ENCODE measurements at regions not wholly inside any gene's neighbourhood (a gene's known extent, or its start where the extent isn't known, plus 50 kb on each side); places are given as distances from the start of the nearest gene placed in this dataset.

- H3K4me3 ChIP-seq (ENCODE audit: low read depth in 1 of 2, low read length in 2 of 2), result no peak overlapping the region
- WGBS, 2 donors, result 87 to 92% methylated on average over 1 of the region's 1 CpG
- no peaks in the 10 kb centered on the region for H3K9me3 ChIP-seq (ENCODE audit: control insufficient read depth in 2 of 2, insufficient read depth in 1 of 2, low read depth in 1 of 2, low read length in 1 of 2)
- no peak overlapping the region for H3K27ac ChIP-seq (ENCODE audit: low read depth in 2 of 2, low read length in 1 of 2)
- peaks cover 0 to 18% of the 10 kb centered on the region in 2 donors for H3K4me1 ChIP-seq (ENCODE audit: control insufficient read depth in 2 of 2, insufficient read depth in 2 of 2, low read length in 1 of 2)
- H3K36me3 ChIP-seq (ENCODE audit: control insufficient read depth in 2 of 2, insufficient read depth in 2 of 2, low read length in 1 of 2), result no peaks in the 10 kb centered on the region
- H3K27me3 ChIP-seq (ENCODE audit: control insufficient read depth in 1 of 2, insufficient read depth in 2 of 2, low read length in 2 of 2), result no peaks in the 10 kb centered on the region
Measured at GRCh38 chr5:135158314-135158697, 124.3 kb upstream of the PITX1 start.

DNA sequence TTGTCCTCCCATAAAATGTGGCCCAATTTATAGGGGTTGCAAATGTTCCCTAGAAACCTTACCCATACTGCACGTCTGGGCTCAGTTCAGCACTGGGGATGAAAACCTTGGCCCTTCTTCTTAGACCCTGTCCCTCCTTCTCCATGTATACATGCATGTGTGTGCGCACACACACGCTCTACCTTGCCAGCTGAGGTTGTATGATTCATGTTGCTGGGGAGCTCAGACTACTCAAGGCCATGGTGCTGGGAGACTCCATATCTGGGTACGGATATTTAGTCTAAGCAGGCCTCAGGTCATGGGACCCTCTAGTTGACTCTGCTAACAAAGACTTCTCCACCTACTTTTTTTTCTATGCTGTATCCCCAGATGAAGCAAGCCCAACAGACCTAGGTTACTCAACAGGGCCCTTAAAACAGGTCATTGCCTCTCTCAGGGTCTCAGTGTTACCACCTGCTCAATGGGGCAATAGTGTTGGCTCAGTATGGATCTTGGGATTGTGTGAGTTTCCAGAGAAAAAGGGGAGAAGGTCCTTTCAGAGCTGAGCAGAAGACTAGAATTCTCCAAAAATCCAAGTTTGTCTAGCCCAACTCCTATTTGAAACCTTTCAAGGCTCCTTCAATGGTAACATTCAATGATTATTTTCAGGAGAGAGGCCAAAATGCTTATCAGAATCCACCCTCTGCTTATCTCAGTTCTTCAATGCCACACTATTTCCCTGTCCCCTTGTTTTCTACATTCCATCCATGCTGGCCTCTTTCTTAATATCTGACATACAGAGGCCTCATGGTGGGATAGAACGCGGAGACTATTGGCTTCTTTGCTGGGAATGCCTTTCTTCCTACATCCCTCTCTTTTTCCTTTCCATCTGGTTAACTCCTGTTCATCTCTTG is 123.6 kb upstream of the PITX1 start:
- WGBS, 2 donors, result 90 to 94% methylated on average over 6 of the region's 6 CpGs

GRCh38 chr5:135156715-135157404 is 122.8 kb upstream of the PITX1 start:
- H3K36me3 ChIP-seq (ENCODE audit: control insufficient read depth in 2 of 2, insufficient read depth in 2 of 2, low read length in 1 of 2), result no peaks in the 10 kb centered on the region
- peaks cover 0 to 18% of the 10 kb centered on the region in 2 donors for H3K4me1 ChIP-seq (ENCODE audit: control insufficient read depth in 2 of 2, insufficient read depth in 2 of 2, low read length in 1 of 2)
- no peaks in the 10 kb centered on the region for H3K27me3 ChIP-seq (ENCODE audit: control insufficient read depth in 1 of 2, insufficient read depth in 2 of 2, low read length in 2 of 2)
- H3K4me3 ChIP-seq (ENCODE audit: low read depth in 1 of 2, low read length in 2 of 2), result no peak overlapping the region
- no peaks in the 10 kb centered on the region for H3K9me3 ChIP-seq (ENCODE audit: control insufficient read depth in 2 of 2, insufficient read depth in 1 of 2, low read depth in 1 of 2, low read length in 1 of 2)
- peak overlapping the region; percentile 95 to 98 for H3K27ac ChIP-seq (ENCODE audit: low read depth in 2 of 2, low read length in 1 of 2)
- WGBS, 2 donors, result 51 to 55% methylated on average over 11 of the region's 11 CpGs

More for the DNA sequence above, 123.6 kb upstream of the PITX1 start:
- Histone ChIP-seq H3K36me3 (ENCODE audit: control insufficient read depth in 2 of 2, insufficient read depth in 2 of 2, low read length in 1 of 2) (no peaks in the 10 kb centered on the region), H3K4me1 (ENCODE audit: control insufficient read depth in 2 of 2, insufficient read depth in 2 of 2, low read length in 1 of 2) (peaks cover 0 to 18% of the 10 kb centered on the region in 2 donors), H3K27ac (ENCODE audit: low read depth in 2 of 2, low read length in 1 of 2) (peak overlapping the region; percentile 95 to 98), H3K9me3 (ENCODE audit: control insufficient read depth in 2 of 2, insufficient read depth in 1 of 2, low read depth in 1 of 2, low read length in 1 of 2) (no peaks in the 10 kb centered on the region), H3K27me3 (ENCODE audit: control insufficient read depth in 1 of 2, insufficient read depth in 2 of 2, low read length in 2 of 2) (no peaks in the 10 kb centered on the region), H3K4me3 (ENCODE audit: low read depth in 1 of 2, low read length in 2 of 2) (no peak overlapping the region)

- no peaks in the 10 kb centered on the region for H3K9me3 ChIP-seq (ENCODE audit: control insufficient read depth in 2 of 2, insufficient read depth in 1 of 2, low read depth in 1 of 2, low read length in 1 of 2)
- H3K27ac ChIP-seq (ENCODE audit: low read depth in 2 of 2, low read length in 1 of 2), result peak overlapping the region; percentile 95 to 98
- WGBS, 2 donors, result 73 to 76% methylated on average over 6 of the region's 6 CpGs
- H3K36me3 ChIP-seq (ENCODE audit: control insufficient read depth in 2 of 2, insufficient read depth in 2 of 2, low read length in 1 of 2), result no peaks in the 10 kb centered on the region
- no peaks in the 10 kb centered on the region for H3K27me3 ChIP-seq (ENCODE audit: control insufficient read depth in 1 of 2, insufficient read depth in 2 of 2, low read length in 2 of 2)
- no peak overlapping the region for H3K4me3 ChIP-seq (ENCODE audit: low read depth in 1 of 2, low read length in 2 of 2)
- H3K4me1 ChIP-seq (ENCODE audit: control insufficient read depth in 2 of 2, insufficient read depth in 2 of 2, low read length in 1 of 2), result peaks cover 0 to 18% of the 10 kb centered on the region in 2 donors
Measured at GRCh38 chr5:135156337-135156714, 122.3 kb upstream of the PITX1 start.

- no peaks in the 10 kb centered on the region for H3K36me3 ChIP-seq (ENCODE audit: control insufficient read depth in 2 of 2, insufficient read depth in 2 of 2, low read length in 1 of 2)
- 67 to 72% methylated on average over 4 of the region's 4 CpGs for WGBS, 2 donors
- peak overlapping the region; percentile 95 to 98 for H3K27ac ChIP-seq (ENCODE audit: low read depth in 2 of 2, low read length in 1 of 2)
- peaks cover 0 to 18% of the 10 kb centered on the region in 2 donors for H3K4me1 ChIP-seq (ENCODE audit: control insufficient read depth in 2 of 2, insufficient read depth in 2 of 2, low read length in 1 of 2)
- no peaks in the 10 kb centered on the region for H3K27me3 ChIP-seq (ENCODE audit: control insufficient read depth in 1 of 2, insufficient read depth in 2 of 2, low read length in 2 of 2)
- no peaks in the 10 kb centered on the region for H3K9me3 ChIP-seq (ENCODE audit: control insufficient read depth in 2 of 2, insufficient read depth in 1 of 2, low read depth in 1 of 2, low read length in 1 of 2)
- no peak overlapping the region for H3K4me3 ChIP-seq (ENCODE audit: low read depth in 1 of 2, low read length in 2 of 2)
Measured at GRCh38 chr5:135155616-135156214, 121.7 kb upstream of the PITX1 start.

DNA sequence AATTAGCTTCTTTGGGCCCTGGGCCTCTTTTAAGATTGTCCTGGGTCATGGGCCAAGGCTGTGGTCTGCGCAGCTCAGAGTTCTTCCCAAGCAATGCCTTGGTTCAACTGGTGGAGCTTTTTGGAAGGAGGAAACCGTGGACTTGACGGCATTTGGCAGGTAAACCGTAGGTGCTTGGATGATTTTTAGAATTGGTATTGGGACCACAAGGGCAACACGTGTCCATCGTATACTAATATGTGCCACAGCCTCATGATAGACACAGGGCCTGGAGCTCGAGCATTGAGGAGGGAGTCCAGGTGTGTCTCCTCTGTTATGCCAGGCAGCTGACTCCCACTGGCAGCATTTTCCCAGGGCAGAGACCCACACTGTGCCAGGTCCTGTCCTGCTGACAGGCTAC is 120.9 kb upstream of the PITX1 start:
- Histone ChIP-seq H3K36me3 (ENCODE audit: control insufficient read depth in 2 of 2, insufficient read depth in 2 of 2, low read length in 1 of 2) (no peaks in the 10 kb centered on the region), H3K27me3 (ENCODE audit: control insufficient read depth in 1 of 2, insufficient read depth in 2 of 2, low read length in 2 of 2) (no peaks in the 10 kb centered on the region), H3K4me3 (ENCODE audit: low read depth in 1 of 2, low read length in 2 of 2) (no peak overlapping the region), H3K27ac (ENCODE audit: low read depth in 2 of 2, low read length in 1 of 2) (peak overlapping the region; percentile 95 to 98), H3K9me3 (ENCODE audit: control insufficient read depth in 2 of 2, insufficient read depth in 1 of 2, low read depth in 1 of 2, low read length in 1 of 2) (no peaks in the 10 kb centered on the region), H3K4me1 (ENCODE audit: control insufficient read depth in 2 of 2, insufficient read depth in 2 of 2, low read length in 1 of 2) (peaks cover 0 to 18% of the 10 kb centered on the region in 2 donors)
- 93 to 94% methylated on average over 7 of the region's 7 CpGs for WGBS, 2 donors

DNA sequence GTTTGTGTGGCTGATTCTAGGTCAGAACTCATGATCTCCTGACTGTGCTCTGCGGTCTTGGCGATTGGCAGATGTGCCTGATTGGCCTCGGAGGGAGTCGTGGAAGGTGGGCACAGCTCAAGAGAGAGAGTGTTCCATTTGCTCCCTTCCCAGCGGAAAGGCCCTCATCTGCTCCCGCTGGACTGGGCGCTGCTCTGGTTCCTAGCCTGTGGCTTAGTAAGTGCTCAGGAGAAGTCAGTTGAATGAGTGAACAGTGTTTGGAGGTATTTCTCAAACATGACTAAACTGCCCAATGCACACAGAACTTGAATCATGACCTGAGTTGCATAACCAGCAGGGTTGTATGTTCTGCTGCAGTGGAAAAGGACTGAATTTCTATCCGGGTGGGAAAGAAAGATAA is 120.2 kb upstream of the PITX1 start:
- 81 to 83% methylated on average over 8 of the region's 8 CpGs for WGBS, 2 donors
- Histone ChIP-seq H3K4me3 (ENCODE audit: low read depth in 1 of 2, low read length in 2 of 2) (no peak overlapping the region), H3K27ac (ENCODE audit: low read depth in 2 of 2, low read length in 1 of 2) (peak overlapping the region; percentile 95 to 98), H3K4me1 (ENCODE audit: control insufficient read depth in 2 of 2, insufficient read depth in 2 of 2, low read length in 1 of 2) (peaks cover 0 to 18% of the 10 kb centered on the region in 2 donors), H3K9me3 (ENCODE audit: control insufficient read depth in 2 of 2, insufficient read depth in 1 of 2, low read depth in 1 of 2, low read length in 1 of 2) (no peaks in the 10 kb centered on the region), H3K27me3 (ENCODE audit: control insufficient read depth in 1 of 2, insufficient read depth in 2 of 2, low read length in 2 of 2) (no peaks in the 10 kb centered on the region), H3K36me3 (ENCODE audit: control insufficient read depth in 2 of 2, insufficient read depth in 2 of 2, low read length in 1 of 2) (no peaks in the 10 kb centered on the region)

GRCh38 chr5:135153661-135154060 is 119.6 kb upstream of the PITX1 start:
- Histone ChIP-seq H3K36me3 (ENCODE audit: control insufficient read depth in 2 of 2, insufficient read depth in 2 of 2, low read length in 1 of 2) (no peaks in the 10 kb centered on the region), H3K27ac (ENCODE audit: low read depth in 2 of 2, low read length in 1 of 2) (peak overlapping the region; percentile 95 to 98), H3K4me1 (ENCODE audit: control insufficient read depth in 2 of 2, insufficient read depth in 2 of 2, low read length in 1 of 2) (peaks cover 0 to 18% of the 10 kb centered on the region in 2 donors), H3K4me3 (ENCODE audit: low read depth in 1 of 2, low read length in 2 of 2) (no peak overlapping the region), H3K27me3 (ENCODE audit: control insufficient read depth in 1 of 2, insufficient read depth in 2 of 2, low read length in 2 of 2) (no peaks in the 10 kb centered on the region), H3K9me3 (ENCODE audit: control insufficient read depth in 2 of 2, insufficient read depth in 1 of 2, low read depth in 1 of 2, low read length in 1 of 2) (no peaks in the 10 kb centered on the region)
- 54 to 59% methylated on average over 3 of the region's 3 CpGs for WGBS, 2 donors

DNA sequence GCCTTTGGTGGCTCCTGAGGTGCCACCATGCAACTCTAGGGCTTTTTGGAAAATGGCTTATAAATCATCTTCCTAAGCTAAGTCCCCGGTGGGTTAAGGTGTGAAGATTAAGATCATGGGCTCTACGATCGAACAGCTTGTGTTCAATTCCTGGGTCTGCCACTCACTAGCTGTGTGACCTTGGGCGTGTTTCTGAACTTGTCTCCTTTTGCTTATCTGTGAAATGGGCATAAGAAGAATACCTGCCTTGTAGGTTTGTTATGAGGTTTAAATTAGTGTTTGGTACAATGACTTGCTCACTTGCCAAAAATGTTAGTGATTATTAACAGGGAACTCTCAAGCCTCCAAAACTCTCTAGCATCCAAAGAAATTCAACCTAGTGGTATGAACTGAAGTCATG is 119.2 kb upstream of the PITX1 start:
- H3K27ac ChIP-seq (ENCODE audit: low read depth in 2 of 2, low read length in 1 of 2), result peak overlapping the region; percentile 72 to 95
- no peaks in the 10 kb centered on the region for H3K36me3 ChIP-seq (ENCODE audit: control insufficient read depth in 2 of 2, insufficient read depth in 2 of 2, low read length in 1 of 2)
- H3K27me3 ChIP-seq (ENCODE audit: control insufficient read depth in 1 of 2, insufficient read depth in 2 of 2, low read length in 2 of 2), result no peaks in the 10 kb centered on the region
- peaks cover 0 to 18% of the 10 kb centered on the region in 2 donors for H3K4me1 ChIP-seq (ENCODE audit: control insufficient read depth in 2 of 2, insufficient read depth in 2 of 2, low read length in 1 of 2)
- WGBS, 2 donors, result 77 to 83% methylated on average over 4 of the region's 4 CpGs
- no peaks in the 10 kb centered on the region for H3K9me3 ChIP-seq (ENCODE audit: control insufficient read depth in 2 of 2, insufficient read depth in 1 of 2, low read depth in 1 of 2, low read length in 1 of 2)
- H3K4me3 ChIP-seq (ENCODE audit: low read depth in 1 of 2, low read length in 2 of 2), result no peak overlapping the region

All from esophagus (tissue), 2 donors.